IPS-18c (cell line): ENCODE measurements at regions not wholly inside any gene's neighbourhood (a gene's known extent, or its start where the extent isn't known, plus 50 kb on each side); places are given as distances from the start of the nearest gene placed in this dataset.

ENCODE experiments used
- H3K4me3 ChIP-seq: 2 replicates; pipeline ENCODE4 v1.7.0; 2013; ENCODE audit warnings: low read depth, mild to moderate bottlenecking, low read length, moderate library complexity; ENCODE audit not compliant: insufficient read depth
- H3K9me3 ChIP-seq: one replicate; pipeline ENCODE4 v1.6.1; 2013; ENCODE audit warnings: mild to moderate bottlenecking, low read length, moderate library complexity; ENCODE audit not compliant: control insufficient read depth, insufficient read depth

DNA sequence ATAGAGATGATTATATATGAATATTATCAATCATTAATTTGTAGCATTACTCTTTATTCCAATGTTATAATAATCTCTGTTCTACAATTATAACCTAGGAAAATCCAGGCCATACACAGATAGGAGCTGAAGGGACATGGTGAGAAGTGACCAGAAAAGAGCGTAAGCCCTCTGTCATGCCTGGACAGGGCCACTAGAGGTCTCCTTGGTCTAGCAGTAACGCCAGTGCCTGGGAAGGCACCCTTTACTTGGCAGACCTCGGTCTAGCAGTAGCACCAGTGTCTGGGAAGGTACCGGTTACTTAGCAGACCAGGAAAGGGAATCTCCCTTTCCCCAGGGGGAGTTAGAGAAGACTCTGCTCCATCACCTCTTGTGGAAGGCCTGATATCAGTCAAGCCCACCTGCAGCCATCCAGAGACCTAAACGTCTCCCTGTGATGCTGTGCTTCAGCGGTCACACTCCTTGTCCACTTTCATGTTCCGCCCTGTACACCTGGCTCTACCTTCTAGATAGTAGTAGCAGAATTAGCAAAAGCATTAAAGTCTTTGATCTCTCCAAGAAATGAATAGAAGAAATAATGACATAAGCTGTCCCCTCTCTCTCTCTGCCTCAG is 447.5 kb upstream of the FSIP2 start:
- H3K9me3 ChIP-seq: no peaks in the 10 kb centered on the region
- H3K4me3 ChIP-seq: no peak overlapping the region

GRCh38 chr2:185299867-185300266 is 438.7 kb upstream of the FSIP2 start:
- H3K9me3 ChIP-seq: no peaks in the 10 kb centered on the region
- H3K4me3 ChIP-seq: no peak overlapping the region

DNA sequence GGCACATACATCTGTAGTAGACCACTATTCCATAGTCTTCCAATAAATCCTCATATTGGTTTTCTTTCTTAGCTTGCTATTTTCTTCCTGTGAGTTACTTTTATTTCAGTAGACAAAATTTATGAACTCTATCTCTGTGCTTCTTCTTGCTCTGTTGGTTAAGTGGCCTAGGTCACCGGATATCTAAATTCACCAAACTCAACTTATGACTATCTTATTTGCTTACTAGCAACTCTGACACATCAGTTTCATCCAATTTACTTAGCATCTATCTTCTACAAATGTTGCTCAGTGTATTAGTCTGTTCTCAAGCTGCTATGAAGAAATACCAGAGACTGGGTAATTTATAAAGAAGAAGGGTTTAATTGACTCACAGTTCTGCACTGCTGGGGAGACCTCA is 432.5 kb upstream of the FSIP2 start:
- Histone ChIP-seq H3K9me3 (no peaks in the 10 kb centered on the region), H3K4me3 (no peak overlapping the region)

DNA sequence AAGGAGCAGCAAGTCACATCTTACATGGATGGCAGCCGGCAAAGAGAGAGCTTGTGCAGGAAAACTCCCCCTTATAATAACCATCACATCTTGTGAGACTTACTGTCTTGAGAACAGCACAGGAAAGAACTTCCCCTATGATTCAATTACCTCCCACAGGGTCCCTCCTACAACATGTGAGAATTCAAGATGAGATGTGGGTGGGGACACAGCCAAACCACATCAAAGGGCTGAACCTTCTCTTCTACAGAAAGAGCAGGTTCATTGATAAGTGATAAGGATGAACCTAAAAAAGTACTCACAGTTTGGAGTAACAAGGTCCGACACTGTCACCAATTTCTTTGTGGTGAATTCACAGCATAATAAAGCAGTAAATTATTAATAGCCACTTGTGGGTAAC is 422.2 kb upstream of the FSIP2 start:
- Histone ChIP-seq H3K4me3 (no peak overlapping the region), H3K9me3 (no peaks in the 10 kb centered on the region)

DNA sequence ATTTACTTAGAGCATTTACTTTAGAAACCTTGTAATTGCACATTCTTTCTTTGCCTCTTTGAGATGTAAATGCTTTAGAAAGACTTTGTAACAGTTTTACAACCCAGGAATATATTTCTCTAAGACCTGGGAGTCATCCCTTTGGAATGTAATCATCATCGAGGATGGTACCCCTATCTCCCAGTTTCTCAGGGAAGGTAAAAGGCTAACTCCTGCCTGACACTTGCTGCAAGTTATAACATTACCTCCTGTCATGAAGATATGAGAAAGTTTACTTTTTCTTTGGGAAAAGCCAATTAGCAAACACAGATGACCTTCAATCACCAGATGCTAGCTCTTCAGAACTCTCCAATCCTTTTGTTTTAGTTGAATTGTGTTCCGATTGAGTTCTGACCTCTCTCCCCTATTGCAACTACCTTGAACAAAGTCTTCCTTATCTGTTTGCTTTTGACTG is 420.3 kb upstream of the FSIP2 start:
- H3K4me3 ChIP-seq: no peak overlapping the region

GRCh38 chr2:185335879-185336278 is 402.7 kb upstream of the FSIP2 start:
- no peak overlapping the region for H3K4me3 ChIP-seq
- H3K9me3 ChIP-seq: no peaks in the 10 kb centered on the region

More for the DNA sequence above, 420.3 kb upstream of the FSIP2 start:
- no peaks in the 10 kb centered on the region for H3K9me3 ChIP-seq

- Histone ChIP-seq H3K9me3 (no peaks in the 10 kb centered on the region), H3K4me3 (no peak overlapping the region)
These were observed 401.6 kb upstream of the FSIP2 start for GRCh38 chr2:185337033-185337432.

- Histone ChIP-seq H3K4me3 (no peak overlapping the region), H3K9me3 (no peaks in the 10 kb centered on the region)
These were observed 400.5 kb upstream of the FSIP2 start for GRCh38 chr2:185338104-185338503.

DNA sequence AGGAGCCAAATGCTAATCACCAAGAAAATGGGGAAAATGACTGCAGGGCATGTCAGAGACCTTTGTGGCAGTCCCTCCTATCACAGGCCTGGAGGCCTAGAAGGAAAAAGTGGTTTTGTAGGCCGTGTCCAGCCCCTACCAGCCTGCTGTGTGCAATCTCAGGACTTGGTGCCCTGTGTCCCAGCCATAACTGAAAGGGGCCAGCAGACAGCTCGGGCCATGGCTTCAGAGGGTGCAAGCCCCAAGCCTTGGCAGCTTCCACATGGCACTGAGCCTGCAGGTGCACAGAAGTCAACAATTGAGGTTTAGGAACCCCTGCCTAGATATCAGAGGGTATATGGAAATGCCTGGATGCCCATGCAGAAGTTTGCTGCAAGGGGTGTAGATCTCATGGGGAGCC is 391.2 kb upstream of the FSIP2 start:
- Histone ChIP-seq H3K4me3 (no peak overlapping the region), H3K9me3 (no peaks in the 10 kb centered on the region)

DNA sequence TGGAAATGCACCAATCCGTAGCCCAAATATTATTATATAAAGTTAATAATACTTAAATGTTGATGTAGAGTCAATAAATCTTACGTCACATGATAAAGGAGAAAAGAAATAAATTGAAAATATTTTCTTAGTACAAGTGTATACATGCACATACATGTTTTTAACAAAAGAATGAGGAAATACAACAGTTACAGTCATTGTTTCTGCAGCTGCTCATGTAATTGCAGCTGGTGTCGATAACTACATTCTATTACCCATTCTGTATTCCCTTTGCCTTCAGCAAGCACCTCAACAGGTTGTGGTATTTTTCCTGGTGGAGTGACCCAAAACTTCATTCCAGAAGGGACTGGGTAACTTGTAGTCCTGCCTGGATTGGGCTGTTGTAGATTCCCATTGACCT is 377.8 kb upstream of the FSIP2 start:
- H3K4me3 ChIP-seq: no peak overlapping the region
- H3K9me3 ChIP-seq: peaks cover 4% of the 10 kb centered on the region

DNA sequence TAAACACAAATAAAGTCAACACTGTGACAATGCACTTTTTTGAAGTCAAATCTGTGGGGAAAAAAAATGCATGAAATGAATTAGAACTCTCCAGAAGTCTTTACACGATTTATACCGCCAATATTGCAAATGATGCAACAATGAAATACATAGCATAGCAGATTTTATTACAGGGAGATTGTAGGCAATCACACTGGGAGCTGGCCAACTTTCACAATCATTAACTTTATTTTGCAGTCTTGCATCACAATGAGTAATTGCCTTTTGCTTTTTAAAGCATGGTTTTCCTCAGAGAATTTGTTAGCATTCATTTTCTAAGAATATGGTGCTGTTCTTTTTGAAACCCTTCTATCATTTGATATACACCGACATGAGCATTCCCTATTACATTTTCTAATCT is 366.4 kb upstream of the FSIP2 start:
- Histone ChIP-seq H3K4me3 (no peak overlapping the region), H3K9me3 (no peaks in the 10 kb centered on the region)

- no peaks in the 10 kb centered on the region for H3K9me3 ChIP-seq
- no peak overlapping the region for H3K4me3 ChIP-seq
These were observed 365.4 kb upstream of the FSIP2 start for GRCh38 chr2:185373229-185373628.

GRCh38 chr2:185374878-185375277 is 363.7 kb upstream of the FSIP2 start:
- no peaks in the 10 kb centered on the region for H3K9me3 ChIP-seq

DNA sequence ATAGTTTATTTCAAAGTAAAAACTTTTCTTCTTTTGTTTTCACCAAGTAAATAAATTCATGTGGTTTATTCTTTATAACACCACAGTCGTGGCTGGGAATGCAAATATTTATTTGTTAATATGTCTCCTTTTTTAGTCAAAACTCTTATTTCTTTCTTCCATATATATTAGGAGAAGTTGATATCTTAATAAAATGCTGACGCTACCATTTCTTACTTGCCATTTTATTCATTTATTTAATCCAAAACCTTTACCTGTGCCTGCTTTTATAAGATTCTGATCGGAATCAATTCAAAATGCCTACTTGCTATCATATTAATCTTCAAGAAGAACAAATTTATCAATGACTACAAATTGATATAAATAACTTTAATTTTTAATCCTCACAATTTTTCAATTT is 362.9 kb upstream of the FSIP2 start:
- Histone ChIP-seq H3K9me3 (no peaks in the 10 kb centered on the region), H3K4me3 (no peak overlapping the region)

More at GRCh38 chr2:185374878-185375277, 363.7 kb upstream of the FSIP2 start:
- no peak overlapping the region for H3K4me3 ChIP-seq

DNA sequence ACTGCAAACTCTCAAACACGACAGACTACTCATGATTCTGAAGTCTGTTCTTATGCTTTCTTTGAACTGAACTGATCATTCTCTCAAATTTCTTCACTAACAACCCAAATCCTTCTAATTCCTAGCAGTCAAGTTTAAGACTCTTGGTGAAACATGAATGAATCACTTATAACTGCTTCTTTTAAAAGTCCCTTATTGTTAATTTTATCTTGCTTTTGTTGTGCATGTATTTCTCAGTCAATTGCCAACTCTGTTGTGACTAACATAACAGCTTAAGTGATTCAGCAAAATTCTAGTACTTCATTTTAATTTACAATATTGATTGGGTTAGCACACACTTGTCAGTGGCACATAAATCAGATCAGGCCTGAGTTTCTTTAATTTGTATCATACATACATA is 357.0 kb upstream of the FSIP2 start:
- H3K9me3 ChIP-seq: no peaks in the 10 kb centered on the region
- H3K4me3 ChIP-seq: no peak overlapping the region

DNA sequence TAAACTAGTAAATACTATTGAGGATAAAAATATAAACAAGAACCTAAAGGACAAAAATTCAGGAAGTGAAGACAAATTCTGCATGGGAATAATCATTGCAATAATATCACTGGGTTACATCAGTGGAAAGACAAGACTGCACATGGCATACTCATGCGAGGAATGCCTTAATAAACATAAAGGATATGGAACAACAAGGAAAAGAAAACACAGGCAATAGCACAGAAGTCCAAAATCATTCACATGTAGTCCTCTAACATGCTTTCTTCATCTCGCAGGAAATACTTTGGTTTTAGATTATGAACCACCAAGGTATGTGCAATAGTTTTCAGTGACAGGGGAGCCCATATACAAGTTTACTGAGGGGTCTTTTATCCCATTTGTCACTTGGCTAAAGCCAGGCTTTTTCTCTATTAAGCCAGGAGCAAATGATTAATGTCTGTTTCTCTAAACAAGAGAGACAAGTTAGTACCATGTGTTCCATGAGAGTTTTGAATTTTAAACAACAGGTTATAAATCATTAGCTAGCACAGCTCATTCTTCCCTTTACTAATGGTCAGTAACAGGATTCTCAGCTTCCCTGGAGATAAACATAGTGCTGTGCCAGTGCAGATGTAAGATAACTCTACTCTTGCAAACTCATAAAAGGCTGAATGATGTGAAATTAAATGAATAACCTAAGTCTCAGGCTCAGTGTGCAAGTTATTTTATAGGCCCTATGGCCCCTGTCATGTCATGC is 353.6 kb upstream of the FSIP2 start:
- H3K9me3 ChIP-seq: no peaks in the 10 kb centered on the region
- H3K4me3 ChIP-seq: no peak overlapping the region

DNA sequence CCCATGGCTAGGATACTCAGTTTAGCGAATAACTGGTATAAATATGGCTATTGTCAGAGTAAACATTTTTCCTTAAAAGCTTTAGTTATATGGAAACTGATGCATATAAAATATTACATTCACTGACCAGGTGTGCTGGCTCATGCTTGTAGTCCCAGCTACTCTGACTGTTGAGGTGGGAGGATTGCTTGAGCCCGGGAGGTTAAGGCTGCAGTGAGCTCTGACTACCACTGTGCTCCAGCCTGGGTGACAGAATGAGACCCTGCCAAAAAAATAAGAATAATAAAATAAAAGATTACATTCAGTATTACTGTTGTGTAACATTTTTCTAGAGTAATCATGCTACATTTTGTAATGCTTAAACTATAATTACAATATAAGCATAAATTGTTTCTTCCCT is 350.4 kb upstream of the FSIP2 start:
- Histone ChIP-seq H3K4me3 (no peak overlapping the region), H3K9me3 (no peaks in the 10 kb centered on the region)

GRCh38 chr2:185391543-185391942 is 347.1 kb upstream of the FSIP2 start:
- Histone ChIP-seq H3K9me3 (no peaks in the 10 kb centered on the region), H3K4me3 (no peak overlapping the region)

DNA sequence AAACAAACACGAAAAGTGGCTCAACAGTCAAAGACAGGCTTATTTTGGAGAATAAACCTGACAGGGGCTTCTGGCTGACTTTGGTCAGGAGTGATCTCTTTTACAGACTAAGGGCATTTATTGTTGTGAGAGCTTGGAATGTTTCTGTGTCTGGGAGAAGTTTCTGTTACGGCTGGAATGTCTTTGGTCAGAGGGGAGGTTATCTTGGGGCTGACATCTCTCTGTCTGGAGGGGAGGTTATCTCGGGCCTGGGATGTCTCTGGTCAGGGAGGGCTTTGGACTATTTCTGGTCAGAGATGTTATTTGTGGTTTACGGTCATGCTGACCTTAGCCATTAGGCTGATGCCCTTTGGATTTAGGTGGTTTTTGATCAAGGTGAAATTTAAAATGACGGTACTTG is 345.5 kb upstream of the FSIP2 start:
- H3K4me3 ChIP-seq: no peak overlapping the region
- H3K9me3 ChIP-seq: no peaks in the 10 kb centered on the region
